AG08395 (cell line): ENCODE measurements at regions not wholly inside any gene's neighbourhood (a gene's known extent, or its start where the extent isn't known, plus 50 kb on each side); places are given as distances from the start of the nearest gene placed in this dataset.
"Not testable (repeated sequence)": the region's sequence is repeated elsewhere in the genome, so short reads cannot be mapped to it uniquely, and the experiment has no call there.

Experiments
- DNase-seq: peaks from one replicate; pipeline ENCODE4 v3.0.0; 2012; ENCODE audit warnings: mixed read lengths, low spot score

- no peak for DNase-seq
Measured at GRCh38 chr13:89486709-89487108, 1815.5 kb downstream of the SLITRK5 start.

GRCh38 chr13:89490661-89491060 lies 1819.5 kb downstream of the SLITRK5 start:
- no peak for DNase-seq

GRCh38 chr13:89496478-89496877 lies 1825.3 kb downstream of the SLITRK5 start:
- no peak for DNase-seq

GRCh38 chr13:89497658-89498057 lies 1826.5 kb downstream of the SLITRK5 start:
- DNase-seq: no peak

GRCh38 chr13:89502286-89502685 lies 1831.1 kb downstream of the SLITRK5 start:
- no peak for DNase-seq

- DNase-seq: no peak
Measured at GRCh38 chr13:89514534-89515312, 1832.8 kb upstream of the MIR17HG start.

- no peak for DNase-seq
Measured at GRCh38 chr13:89515948-89516347, 1831.5 kb upstream of the MIR17HG start.

GRCh38 chr13:89518289-89519077 lies 1829.0 kb upstream of the MIR17HG start:
- DNase-seq: no peak

- no peak for DNase-seq
Measured at GRCh38 chr13:89520468-89520867, 1827.0 kb upstream of the MIR17HG start.

GRCh38 chr13:89521672-89522071 lies 1825.8 kb upstream of the MIR17HG start:
- not testable (repeated sequence) for DNase-seq

- no peak for DNase-seq
Measured at GRCh38 chr13:89541091-89542030, 1806.1 kb upstream of the MIR17HG start.

- DNase-seq: no peak
Measured at GRCh38 chr13:89550938-89551337, 1796.5 kb upstream of the MIR17HG start.

- no peak for DNase-seq
Measured at GRCh38 chr13:89554801-89555200, 1792.7 kb upstream of the MIR17HG start.

GRCh38 chr13:89565476-89566100 lies 1781.9 kb upstream of the MIR17HG start:
- DNase-seq: no peak

- no peak for DNase-seq
Measured at GRCh38 chr13:89567025-89567424, 1780.5 kb upstream of the MIR17HG start.

- DNase-seq: no peak
Measured at GRCh38 chr13:89568276-89568675, 1779.2 kb upstream of the MIR17HG start.

GRCh38 chr13:89568746-89569145 lies 1778.7 kb upstream of the MIR17HG start:
- DNase-seq: no peak

- no peak for DNase-seq
Measured at GRCh38 chr13:89571676-89572075, 1775.8 kb upstream of the MIR17HG start.

- DNase-seq: no peak
Measured at GRCh38 chr13:89574077-89574476, 1773.4 kb upstream of the MIR17HG start.

GRCh38 chr13:89577301-89577700 lies 1770.2 kb upstream of the MIR17HG start:
- no peak for DNase-seq

- DNase-seq: no peak
Measured at GRCh38 chr13:89584058-89584620, 1763.3 kb upstream of the MIR17HG start.
